IPS-15b (cell line): ENCODE measurements at regions not wholly inside any gene's neighbourhood (a gene's known extent, or its start where the extent isn't known, plus 50 kb on each side); places are given as distances from the start of the nearest gene placed in this dataset.

Source experiments
- H3K27me3 ChIP-seq: one replicate; pipeline ENCODE4 v1.6.1; 2013; ENCODE audit warnings: low read length; ENCODE audit not compliant: control insufficient read depth, insufficient read depth
- H3K36me3 ChIP-seq: one replicate; pipeline ENCODE4 v1.6.1; 2013; ENCODE audit warnings: low read length; ENCODE audit not compliant: control insufficient read depth, insufficient read depth
- H3K4me1 ChIP-seq: one replicate; pipeline ENCODE4 v1.6.1; 2013; ENCODE audit warnings: mild to moderate bottlenecking, low read length; ENCODE audit not compliant: control insufficient read depth, insufficient read depth
- H3K4me3 ChIP-seq: one replicate; pipeline ENCODE4 v1.5.1; 2013; ENCODE audit warnings: low read depth, low read length
- H3K9ac ChIP-seq: one replicate; pipeline ENCODE4 v1.6.1; 2013; ENCODE audit warnings: low read depth, mild to moderate bottlenecking, low read length
- H3K9me3 ChIP-seq: one replicate; pipeline ENCODE4 v1.6.1; 2013; ENCODE audit warnings: mild to moderate bottlenecking, low read length; ENCODE audit not compliant: control insufficient read depth, insufficient read depth

DNA sequence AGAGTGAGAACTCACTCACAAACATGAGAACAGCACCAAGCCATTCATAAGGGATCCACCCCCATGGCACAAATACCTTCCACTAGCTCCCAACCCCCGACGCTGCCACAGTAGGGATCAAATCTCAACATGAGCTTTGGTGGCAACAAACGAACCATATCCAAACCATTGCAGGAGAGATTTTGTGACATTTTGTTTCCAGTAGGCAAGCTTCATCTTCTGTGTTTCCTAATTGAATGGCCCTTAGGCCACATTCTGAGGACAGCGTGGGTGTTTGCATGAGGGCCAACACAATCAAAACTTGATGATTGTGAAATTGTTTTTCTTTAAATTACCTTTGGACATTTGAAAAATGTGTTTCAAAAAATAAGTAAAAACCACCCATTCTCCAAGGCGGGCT, 102.6 kb upstream of the LNX1 start:
- Histone ChIP-seq H3K27me3 (no peaks in the 10 kb centered on the region), H3K4me1 (no peaks in the 10 kb centered on the region), H3K9ac (no peak overlapping the region), H3K4me3 (no peak overlapping the region), H3K9me3 (no peaks in the 10 kb centered on the region), H3K36me3 (no peaks in the 10 kb centered on the region)

DNA sequence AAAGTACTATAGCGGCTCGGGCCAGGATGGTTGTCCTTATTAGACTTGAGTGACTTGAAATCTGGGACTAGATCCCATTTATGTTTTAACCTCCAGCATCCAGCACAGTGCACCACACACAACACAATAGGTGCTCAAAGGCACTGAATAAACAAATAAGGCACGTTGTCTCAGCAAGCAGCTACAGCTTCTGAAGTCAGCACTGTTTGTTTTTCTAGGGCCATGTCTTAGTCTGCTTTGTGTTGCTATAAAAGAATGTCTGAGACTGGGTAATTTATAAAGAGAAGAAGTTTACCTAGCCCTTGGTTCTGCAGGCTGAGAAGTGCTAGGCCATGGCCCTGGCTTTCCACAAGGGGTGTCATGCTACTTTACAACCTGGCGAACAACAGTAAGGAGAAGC, 102.1 kb upstream of the LNX1 start:
- Histone ChIP-seq H3K9ac (no peak overlapping the region), H3K27me3 (no peaks in the 10 kb centered on the region), H3K4me3 (no peak overlapping the region), H3K36me3 (no peaks in the 10 kb centered on the region), H3K4me1 (no peaks in the 10 kb centered on the region), H3K9me3 (no peaks in the 10 kb centered on the region)

DNA sequence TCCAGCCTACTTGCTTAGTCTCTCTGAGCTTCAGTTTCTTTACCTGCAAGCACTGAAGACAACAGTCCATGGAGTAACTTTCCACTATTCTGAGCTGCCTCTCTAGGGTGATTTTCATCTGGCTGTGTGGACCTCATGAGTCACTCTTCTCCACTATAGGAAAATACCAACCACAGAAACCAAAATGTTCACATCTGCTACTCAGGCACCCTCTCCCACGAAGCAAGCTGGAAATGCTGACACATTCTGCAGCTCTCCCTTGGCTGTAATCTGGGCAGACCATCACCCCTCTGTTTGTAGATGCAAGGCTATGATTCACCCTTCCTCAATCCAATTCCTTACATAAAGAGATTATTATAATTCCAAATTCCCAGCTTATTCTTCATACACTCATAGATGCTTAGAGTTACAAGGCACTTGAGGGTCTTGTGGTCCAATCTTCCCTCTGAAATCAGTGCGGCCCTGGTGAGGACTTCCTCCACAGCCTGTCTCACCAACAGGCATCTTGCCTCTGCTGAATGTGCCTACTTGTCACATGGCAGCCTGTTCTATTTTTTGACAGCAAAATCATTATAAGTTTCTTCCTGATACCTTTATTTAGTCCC, 97.0 kb upstream of the LNX1 start:
- Histone ChIP-seq H3K36me3 (no peaks in the 10 kb centered on the region), H3K4me1 (no peaks in the 10 kb centered on the region), H3K9ac (no peak overlapping the region), H3K27me3 (no peaks in the 10 kb centered on the region), H3K4me3 (no peak overlapping the region), H3K9me3 (no peaks in the 10 kb centered on the region)

DNA sequence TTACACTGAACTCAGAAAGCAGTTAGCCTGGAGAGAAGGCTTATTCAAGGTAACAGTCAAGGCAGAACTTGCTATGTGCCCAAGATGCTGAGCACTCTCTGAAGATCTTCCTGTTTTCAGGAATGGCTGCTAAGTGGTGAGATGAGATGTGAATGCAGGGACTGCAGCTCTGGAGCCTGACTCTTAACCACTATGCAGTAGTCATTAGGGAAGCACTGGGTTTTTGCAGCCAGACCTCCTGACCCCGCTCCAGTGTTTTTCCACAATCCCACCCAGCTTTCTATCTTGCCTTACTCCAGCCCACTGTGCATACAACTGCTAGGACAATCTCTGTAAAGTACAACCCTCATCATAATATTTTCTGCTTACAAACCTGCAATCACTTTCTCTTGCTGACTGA, 95.2 kb upstream of the LNX1 start:
- no peaks in the 10 kb centered on the region for H3K27me3 ChIP-seq
- H3K4me1 ChIP-seq: no peaks in the 10 kb centered on the region

DNA sequence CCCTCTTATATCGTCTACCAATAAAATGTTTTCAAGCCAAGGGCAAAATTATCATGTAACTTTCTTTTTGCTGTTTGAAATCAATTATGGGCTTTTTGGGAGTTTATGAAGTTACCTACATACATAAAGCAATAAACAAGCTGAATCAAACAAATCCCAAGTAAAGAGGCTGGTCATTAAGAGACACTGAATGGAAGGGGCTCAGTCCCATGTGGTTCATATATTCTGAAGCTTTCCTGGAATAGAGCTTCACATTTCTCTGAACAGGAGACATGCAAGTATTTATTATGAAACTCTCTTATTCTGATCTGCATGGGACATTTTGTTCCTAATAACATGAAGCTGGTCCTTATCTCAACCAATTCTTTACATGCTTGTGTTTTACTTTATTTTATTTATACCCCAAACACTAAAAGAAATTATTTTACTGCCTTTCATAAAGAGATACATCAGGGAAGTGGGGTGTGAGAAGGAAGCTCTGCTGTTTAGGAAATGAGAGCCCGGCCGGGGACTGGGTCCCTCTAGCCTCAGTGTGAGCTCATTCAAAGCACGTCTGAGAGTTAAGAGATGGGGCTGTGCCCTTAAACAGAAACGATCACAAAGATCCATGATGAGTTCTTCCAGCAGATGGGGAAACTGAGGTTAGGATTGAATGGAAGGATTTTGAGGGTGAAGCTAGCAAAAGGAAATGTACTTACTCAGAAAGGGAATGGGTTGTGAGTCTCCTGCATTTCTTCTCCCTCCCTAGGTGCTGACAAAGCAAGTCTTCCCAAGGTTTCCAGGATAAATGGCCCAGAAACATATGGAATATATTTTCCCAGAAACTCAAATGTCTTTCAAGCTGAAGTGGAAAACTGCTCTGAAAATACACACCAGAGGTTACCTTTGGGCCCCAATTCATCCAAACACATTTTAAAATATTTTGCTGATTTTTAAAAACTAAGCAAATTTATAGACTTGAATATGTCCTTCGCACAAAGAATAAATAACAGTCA, 93.1 kb upstream of the LNX1 start:
- H3K4me1 ChIP-seq: no peaks in the 10 kb centered on the region
- H3K27me3 ChIP-seq: no peaks in the 10 kb centered on the region
- H3K9me3 ChIP-seq: no peaks in the 10 kb centered on the region
- no peaks in the 10 kb centered on the region for H3K36me3 ChIP-seq
- no peak overlapping the region for H3K4me3 ChIP-seq
- no peak overlapping the region for H3K9ac ChIP-seq

More for the DNA sequence above, 95.2 kb upstream of the LNX1 start:
- Histone ChIP-seq H3K36me3 (no peaks in the 10 kb centered on the region), H3K9me3 (no peaks in the 10 kb centered on the region), H3K4me3 (no peak overlapping the region), H3K9ac (no peak overlapping the region)

DNA sequence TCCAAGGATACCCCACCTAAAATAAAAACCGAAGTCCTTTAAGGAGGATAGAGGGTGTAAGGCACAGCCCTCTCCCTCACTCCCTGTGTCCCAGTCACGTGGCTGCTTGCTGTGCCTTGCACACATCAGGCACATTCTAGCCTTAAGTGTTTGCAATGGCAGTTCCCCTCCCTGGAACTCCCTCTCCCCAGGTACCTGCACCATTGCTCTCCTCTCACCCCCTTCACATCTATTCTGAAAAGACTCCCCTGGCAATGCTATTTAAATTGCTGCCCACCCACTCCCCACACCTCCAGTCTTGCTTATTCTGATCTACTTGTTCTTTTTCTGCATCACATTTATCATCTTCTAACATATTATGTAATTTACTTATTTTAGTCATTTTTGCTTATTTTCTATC, 91.6 kb upstream of the LNX1 start:
- no peak overlapping the region for H3K4me3 ChIP-seq
- H3K9me3 ChIP-seq: no peaks in the 10 kb centered on the region
- H3K36me3 ChIP-seq: no peaks in the 10 kb centered on the region
- H3K9ac ChIP-seq: no peak overlapping the region
- H3K4me1 ChIP-seq: no peaks in the 10 kb centered on the region
- H3K27me3 ChIP-seq: no peaks in the 10 kb centered on the region

DNA sequence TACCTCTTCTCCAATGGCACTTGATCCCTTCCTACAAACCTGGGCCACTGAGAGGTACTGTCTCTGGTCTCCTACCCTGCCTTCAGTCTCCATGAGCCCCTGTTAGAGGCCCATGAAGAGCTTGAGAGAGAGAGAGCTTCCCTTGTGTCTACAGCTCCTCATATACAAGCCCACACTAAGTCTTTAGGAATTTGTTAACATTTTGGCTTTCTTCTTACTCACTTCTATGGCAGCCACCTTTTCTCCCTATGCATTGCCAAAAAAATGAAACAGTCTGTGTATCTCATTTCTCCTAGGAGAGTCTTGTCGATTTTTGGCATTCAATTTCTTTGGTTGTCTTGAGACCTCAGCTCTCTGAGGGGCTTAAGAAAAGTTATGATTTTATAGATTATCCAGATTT, 90.9 kb upstream of the LNX1 start:
- Histone ChIP-seq H3K36me3 (no peaks in the 10 kb centered on the region), H3K4me1 (no peaks in the 10 kb centered on the region), H3K9ac (no peak overlapping the region), H3K27me3 (no peaks in the 10 kb centered on the region), H3K9me3 (no peaks in the 10 kb centered on the region), H3K4me3 (no peak overlapping the region)

DNA sequence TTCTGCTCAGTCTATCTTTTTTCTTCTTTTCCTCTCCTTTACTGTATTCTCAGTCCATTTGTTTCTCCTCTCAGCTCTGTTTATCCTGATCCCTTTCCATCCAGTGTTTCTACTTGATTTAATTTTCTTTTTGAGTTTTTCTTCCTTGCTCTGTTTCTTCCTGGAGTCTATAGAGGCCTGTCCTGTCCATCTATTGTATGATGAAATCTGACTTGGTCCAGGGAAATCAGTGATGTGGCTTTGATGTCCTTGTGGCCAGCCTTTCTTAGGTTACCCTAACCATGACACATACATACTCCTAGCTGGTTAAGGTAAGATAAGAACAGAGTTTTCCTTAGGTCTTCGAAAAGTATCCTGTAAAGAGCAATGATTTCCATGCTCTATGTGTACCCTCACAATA, 89.3 kb upstream of the LNX1 start:
- H3K9ac ChIP-seq: no peak overlapping the region
- H3K9me3 ChIP-seq: no peaks in the 10 kb centered on the region
- H3K4me3 ChIP-seq: no peak overlapping the region
- no peaks in the 10 kb centered on the region for H3K27me3 ChIP-seq
- no peaks in the 10 kb centered on the region for H3K4me1 ChIP-seq
- H3K36me3 ChIP-seq: no peaks in the 10 kb centered on the region

DNA sequence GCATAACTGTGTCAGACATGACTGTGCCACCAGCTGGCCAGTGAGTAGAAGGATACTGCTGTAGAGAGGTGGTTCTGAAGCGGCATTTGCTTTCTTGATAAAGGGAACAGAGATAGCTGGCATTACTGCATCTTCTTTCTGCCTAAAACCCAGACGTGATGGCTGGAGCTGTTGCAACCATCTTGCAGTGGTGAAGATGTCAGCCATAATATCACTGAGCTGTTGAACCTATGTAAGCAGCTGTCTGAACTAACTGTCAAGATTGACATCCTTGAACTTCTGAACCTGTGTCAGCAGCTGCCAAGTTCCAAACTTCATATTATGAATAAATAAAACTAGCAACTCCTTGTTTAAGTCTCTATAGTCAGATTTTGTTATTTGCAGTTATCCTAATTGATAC, 88.9 kb upstream of the LNX1 start:
- no peaks in the 10 kb centered on the region for H3K9me3 ChIP-seq
- no peaks in the 10 kb centered on the region for H3K36me3 ChIP-seq
- H3K27me3 ChIP-seq: no peaks in the 10 kb centered on the region
- no peak overlapping the region for H3K4me3 ChIP-seq
- H3K4me1 ChIP-seq: no peaks in the 10 kb centered on the region
- no peak overlapping the region for H3K9ac ChIP-seq

DNA sequence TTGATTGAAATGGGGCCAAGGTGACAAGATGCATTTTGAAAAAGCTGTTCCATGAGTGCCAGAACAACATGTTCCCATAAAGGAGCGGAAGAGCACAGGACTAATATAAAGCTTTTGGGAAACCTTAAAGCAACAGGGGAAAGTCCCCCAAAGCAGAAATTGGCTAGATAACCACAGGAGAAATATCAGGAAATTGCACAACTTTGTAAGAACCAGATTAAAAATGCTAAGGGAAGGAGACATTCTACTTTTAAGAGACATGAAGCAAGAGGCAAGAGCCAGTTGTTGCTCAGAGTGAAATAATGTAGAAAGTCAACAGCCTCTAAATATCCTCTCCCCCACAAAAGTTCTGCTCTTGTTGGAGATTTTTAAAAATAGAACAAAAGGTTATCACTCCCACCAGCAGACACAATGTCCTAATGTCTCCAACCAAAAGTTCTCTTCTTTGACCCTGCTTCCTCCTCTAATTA, 85.2 kb upstream of the LNX1 start:
- Histone ChIP-seq H3K9me3 (no peaks in the 10 kb centered on the region), H3K36me3 (no peaks in the 10 kb centered on the region), H3K27me3 (no peaks in the 10 kb centered on the region), H3K9ac (no peak overlapping the region), H3K4me1 (no peaks in the 10 kb centered on the region), H3K4me3 (no peak overlapping the region)

DNA sequence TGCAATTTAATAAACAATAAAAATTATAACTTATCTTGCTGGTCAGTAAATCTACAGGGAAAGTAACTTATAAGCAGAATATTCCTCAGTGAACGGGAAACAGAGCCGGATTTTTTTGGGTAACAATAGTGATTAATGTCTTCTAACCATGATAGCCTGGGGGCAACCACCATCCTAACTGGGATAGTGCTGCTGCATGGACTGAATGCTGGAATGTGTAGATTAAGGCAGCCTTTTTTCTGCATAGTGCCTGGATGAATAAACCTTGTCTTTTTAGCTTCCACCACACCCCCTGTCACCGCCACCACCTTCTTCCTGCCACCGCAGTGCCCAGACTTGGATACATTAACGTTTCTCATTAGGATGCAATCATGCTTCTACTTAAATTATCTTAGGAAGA, 83.6 kb upstream of the LNX1 start:
- H3K4me3 ChIP-seq: no peak overlapping the region
- H3K27me3 ChIP-seq: no peaks in the 10 kb centered on the region
- no peaks in the 10 kb centered on the region for H3K9me3 ChIP-seq
- no peaks in the 10 kb centered on the region for H3K4me1 ChIP-seq
- H3K36me3 ChIP-seq: no peaks in the 10 kb centered on the region
- H3K9ac ChIP-seq: no peak overlapping the region

DNA sequence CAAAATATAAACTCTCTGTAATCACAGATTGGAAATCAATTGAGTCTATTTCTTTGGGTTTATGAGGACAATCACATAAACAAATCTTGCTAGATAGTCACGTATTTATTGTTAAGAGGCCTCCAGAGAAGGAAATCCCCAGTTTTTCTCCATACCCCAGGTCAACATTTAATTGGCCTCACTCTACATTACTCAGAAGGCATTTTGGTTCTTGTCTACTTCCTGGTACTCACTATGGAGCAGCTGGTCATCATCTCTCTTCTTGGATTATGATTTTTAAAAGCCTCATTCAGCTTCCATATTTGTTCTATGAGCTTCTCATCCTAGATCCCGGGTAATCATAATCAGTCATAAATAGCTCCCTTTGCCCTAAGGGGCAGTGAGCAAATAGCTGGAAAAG, 81.6 kb upstream of the LNX1 start:
- Histone ChIP-seq H3K36me3 (no peaks in the 10 kb centered on the region), H3K9me3 (no peaks in the 10 kb centered on the region), H3K4me1 (no peaks in the 10 kb centered on the region), H3K27me3 (no peaks in the 10 kb centered on the region), H3K4me3 (no peak overlapping the region), H3K9ac (no peak overlapping the region)
